ENCODE measurements at regions not wholly inside any gene's neighbourhood (a gene's known extent, or its start where the extent isn't known, plus 50 kb on each side); places are given as distances from the start of the nearest gene placed in this dataset.

DNA sequence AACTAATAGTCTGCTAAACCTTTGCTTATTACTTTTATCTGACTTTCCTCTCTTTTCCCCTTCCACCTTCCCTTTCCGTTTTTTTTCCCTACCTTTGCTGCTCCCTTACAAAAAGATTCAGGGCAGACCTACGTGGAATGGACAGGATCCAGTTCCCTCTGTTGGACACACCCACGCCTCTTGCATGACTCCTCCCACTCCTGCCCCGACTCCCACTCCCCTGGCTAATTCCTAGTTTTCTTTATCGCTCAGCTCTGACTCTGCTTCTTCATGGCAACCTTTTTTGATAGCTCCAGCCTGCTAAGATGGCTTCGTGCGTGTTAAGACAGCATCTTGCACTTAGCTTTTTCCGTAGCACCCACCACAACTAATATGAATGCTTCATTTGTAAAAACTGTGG is 715.6 kb upstream of the NRSN1 start:
- intact Hi-C loops (cut with micrococcal nuclease): no loop called here

DNA sequence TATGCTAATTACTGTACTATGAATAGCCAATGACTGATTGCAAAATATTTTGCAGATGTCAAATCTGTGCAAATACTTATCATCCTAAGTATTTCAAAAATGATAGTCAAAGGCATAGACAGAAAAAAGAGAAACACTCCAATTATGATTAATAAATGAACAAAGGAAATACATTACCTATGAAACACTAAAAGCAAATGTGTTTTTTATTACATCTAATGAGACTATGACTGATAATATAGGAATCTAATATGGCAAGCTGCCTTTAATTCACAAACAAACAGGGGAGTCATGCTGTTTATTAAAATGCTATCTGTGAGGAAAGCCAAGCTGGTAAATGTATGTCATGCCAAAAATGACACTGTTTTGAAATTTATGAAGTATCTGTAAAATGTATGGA is 713.2 kb upstream of the NRSN1 start:
- intact Hi-C loops (cut with micrococcal nuclease): no loop called here

DNA sequence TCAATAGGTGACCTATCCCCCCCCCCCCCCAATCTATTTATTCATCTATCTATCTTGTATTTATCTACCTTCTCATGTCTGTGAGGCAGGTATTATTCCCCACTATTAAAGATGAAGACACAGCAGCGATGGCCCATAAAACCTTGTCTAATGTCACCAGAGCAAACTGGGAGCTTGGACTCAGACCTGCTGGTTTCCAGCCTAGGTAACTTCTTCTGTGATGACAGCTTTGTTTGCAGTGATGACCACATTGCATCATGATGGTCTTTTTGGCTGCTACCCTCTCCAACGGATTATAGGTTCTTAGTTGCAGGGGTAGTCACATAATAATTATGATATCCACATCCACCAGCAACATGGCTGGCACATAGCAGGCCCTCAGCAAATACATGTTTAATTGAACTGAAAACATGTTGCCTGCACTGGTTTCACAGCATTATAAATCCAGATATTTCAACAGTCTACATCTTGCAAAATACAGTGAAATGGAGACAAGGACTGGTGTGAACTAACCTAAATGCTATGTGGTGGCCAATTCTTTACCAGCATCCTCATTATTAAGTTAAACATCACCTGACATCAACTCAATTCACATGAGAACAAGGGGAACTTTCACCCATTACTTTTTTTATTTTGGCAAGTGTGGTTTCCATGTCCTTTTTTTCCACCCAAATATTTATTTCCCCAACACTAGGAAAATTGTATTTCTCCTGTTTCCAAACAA is 712.5 kb upstream of the NRSN1 start:
- intact Hi-C loops (cut with micrococcal nuclease): no loop called here

DNA sequence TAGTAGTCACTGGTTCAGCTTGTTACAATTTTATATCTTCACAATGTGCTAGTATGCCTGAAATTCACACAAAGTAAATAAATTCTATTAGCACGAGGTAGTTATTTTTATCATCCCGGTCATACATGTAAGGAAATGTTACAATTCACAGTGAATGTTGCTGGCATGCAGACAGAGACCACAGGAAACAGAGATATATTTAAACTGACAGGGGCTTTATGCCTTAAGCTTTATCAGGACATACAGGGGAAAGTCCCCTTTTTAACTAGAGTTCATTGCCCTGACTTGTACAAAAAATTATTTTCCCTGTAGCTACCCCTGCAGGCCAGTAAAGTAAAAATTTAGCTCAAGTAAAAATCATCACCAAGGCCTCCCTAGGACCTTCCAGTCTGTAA is 712.0 kb upstream of the NRSN1 start:
- intact Hi-C loops (cut with micrococcal nuclease): no loop called here

DNA sequence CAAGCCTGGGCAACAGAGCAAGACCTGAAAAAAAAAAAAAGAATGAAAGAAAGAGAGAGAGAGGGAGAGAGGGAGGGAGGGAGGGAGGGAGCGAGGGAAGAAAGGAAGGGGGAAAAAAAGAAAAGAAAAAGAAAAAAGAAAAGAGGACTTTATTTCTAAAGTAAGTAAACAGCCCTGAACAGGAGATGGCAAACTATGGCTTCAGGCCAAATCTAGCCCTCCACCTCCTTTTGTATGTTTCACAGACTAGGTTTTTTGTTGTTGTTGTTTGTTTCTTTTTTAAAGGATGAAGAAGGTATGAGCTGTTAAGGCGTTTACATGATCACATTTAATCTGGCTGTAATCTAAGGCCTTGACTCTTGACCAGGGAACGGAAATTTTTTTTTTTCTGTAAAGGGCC is 711.1 kb upstream of the NRSN1 start:
- intact Hi-C loops (cut with micrococcal nuclease): no loop called here

DNA sequence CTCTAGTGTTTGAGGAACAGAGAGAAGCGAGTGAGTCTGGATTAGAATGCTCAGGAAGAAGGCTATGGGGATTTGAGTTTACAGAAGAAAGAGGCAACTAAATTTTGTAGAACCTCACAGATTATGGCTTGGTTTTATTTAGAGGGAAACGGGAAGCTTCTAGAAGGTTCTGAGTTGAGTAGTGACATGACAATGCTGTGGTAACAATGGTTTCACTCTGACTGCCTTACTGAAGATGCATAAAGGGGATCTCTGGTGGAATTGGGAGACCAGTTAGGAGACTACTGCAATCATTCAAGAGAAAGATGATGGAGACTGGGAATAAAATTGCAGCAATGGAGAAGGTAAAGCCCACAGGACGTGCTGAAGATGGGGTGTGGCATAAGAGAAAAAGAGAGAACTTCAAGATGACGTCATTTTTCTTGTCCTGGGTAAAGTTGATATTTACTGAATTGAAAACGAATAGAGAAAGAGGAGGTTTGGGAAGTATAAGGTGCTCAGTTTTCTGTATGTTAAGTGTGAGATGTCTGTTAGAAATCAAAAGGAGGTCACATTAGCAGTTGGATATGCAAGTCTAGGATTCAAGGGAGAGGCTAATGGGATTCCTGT is 710.1 kb upstream of the NRSN1 start:
- intact Hi-C loops (cut with micrococcal nuclease): no loop called here

DNA sequence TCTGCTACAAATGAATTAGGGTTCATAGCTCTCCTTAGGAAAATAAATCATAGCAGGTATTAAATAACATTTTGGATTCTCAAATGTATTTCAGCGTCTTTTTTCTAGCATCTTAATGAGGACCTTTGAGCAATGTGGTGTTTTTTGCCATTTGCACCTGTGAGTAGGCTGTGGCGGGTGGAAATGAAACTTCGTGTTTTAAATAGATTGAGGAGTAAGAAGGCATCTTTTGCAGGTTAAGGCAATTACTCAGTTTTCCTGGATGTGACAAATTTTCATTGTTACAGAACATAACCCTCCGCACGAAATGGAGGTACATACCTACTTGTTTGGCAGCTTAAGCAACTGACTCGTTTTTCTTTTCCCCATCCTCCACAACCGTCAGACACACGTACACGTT is 708.9 kb upstream of the NRSN1 start:
- intact Hi-C loops (cut with micrococcal nuclease): no loop called here

DNA sequence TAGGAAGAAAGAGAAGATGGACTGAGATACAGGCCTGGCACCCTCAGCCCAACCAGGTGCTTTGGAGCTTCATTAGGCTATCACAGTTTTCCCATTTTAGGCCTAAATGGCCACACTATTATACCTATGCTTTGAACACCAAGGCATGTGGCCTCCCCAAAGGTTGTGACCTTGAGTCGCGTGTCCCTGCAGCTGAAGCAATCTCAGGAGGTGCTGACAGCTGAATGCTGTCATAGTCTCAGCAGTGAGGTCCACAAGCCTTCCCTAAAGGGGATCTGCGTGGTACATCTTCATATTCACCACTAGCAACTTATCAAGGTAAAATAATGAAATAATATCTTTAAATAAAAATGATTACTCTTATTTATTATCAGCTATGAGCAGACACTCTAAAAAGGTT is 707.9 kb upstream of the NRSN1 start:
- intact Hi-C loops (cut with micrococcal nuclease): no loop called here

DNA sequence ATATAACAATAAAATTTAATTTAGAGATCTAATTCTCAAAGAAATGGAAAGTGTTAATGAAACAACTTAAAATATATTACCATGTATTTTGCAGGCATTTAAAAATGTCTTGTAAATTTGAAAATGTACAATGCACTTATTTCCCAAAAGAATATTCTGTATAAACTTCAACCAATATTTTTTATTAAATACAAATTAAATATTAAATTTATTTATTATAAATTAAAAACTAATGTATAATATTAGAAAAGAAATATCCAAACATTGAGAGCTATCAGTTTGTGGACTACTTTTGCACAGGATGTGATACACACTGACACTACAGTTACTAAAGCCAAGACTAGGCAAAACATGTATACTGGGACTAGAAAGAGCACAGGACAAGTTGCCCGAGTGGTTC is 707.0 kb upstream of the NRSN1 start:
- intact Hi-C loops (cut with micrococcal nuclease): no loop called here

DNA sequence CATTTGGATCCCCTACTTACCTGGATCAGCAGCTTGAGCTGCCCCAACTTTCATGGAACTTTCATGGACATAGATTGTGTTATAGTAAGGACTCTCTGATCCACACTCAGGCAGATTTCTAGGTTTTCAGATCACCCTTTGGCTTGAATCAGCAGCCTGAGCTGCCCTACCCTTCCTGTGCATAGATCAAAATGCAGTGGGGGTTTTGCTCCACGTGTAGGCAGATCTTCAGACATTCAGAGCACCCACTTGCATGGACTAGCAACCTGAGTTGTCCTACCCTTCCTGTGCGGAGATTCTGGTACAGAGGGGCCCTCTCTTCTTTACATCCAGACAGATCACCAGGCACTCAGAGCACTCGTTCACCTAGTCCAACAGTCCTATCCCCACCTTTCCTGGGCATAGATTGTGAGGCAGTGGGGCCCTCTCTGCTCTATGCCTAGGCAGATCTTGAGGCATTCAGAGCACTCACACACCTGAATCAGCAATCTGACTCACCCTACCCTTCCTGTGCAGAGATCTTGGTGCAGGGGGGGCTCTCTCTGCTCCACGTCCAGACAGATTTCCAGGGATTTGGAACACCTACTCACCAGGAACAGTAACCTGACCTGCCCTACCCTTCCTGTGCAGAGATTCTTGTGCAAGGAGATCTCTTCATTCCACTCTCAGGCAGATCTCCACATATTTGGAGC is 705.2 kb upstream of the NRSN1 start:
- intact Hi-C loops (cut with micrococcal nuclease): no loop called here

DNA sequence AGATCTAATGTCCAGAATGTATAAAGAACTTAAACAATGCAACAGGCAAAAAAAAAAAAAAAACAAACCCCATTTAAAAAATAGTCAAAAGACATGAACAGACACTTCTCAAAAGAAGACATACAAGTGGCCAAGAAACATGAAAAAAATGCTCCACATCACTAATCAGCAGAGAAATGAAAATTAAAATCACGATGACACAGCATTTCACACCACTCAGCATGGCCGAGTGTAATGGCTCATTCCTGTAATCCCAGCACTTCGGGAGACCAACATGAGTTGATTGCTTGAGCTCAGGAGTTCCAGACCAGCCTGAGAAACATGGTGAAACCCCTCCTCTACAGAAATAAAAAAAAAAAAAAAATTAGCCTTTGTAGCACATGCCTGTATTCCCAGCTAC is 701.4 kb upstream of the NRSN1 start:
- intact Hi-C loops (cut with micrococcal nuclease): no loop called here

DNA sequence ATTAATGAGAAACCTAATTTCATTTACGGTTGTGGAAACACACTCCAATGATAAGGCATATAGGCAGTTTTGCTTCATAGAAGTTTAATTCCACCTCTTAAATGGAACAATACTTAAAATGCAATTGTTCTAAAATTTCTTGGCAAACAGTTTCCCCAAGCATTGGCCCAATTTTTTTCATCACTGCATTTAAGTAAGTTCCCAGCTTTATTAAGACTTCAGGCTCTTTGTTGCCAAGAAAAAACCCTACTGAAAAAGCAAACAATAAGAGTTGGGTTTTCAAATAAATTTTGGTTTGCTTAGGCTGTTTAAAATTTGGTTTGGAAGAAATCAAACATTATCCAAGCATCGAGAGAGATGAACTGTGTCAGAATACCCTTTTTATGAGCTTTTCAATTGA is 690.9 kb upstream of the NRSN1 start:
- intact Hi-C loops (cut with micrococcal nuclease): no loop called here

DNA sequence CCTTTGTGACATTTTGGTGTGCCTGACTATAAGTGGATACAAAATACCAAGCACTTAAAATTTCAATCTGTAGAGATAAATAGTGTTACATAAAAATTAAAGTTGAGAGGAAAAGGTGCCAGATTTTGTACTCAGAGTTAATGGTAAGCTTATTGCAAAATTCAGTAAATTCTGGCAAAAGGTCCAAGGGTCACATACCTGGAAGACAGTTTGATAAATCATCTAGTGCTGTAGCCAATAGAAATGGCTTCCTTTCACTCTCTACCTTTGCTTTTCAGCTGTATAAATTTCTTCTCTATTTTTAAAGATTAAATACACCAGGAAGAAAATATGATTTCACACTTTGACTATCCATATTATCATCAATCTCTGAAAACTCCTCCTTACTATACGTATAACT is 690.2 kb upstream of the NRSN1 start:
- intact Hi-C loops (cut with micrococcal nuclease): no loop called here

DNA sequence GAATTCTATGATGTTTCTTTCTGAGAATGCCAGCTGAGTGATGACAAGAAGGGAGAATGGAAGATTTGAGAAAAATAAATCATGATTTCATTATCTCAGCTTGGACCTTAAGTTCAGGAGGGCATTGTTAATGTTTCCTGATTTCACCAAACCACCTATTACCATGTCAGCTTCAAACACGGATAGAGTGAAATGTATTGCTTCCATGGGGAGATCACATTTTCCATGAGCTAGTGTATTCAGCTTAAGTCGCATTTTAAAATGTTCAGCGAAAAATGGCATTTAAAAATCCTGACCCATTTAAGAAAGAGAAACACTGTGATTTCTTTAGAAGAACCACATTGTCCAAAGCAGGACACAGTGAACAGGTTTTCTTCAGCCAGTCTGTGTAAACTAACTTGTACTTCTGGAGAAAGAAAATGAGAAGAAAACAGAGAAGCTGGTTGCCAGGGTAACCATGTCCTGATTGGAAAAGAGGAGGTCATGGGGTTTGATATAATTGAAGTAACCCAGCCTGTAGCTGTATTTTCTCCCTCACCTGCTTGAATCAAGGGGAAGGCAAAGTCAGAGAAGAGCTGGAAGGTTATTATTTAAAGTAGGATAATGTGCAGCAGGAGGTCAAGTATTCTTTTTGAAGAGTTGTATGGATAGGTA is 684.1 kb upstream of the NRSN1 start:
- intact Hi-C loops (cut with micrococcal nuclease): no loop called here

DNA sequence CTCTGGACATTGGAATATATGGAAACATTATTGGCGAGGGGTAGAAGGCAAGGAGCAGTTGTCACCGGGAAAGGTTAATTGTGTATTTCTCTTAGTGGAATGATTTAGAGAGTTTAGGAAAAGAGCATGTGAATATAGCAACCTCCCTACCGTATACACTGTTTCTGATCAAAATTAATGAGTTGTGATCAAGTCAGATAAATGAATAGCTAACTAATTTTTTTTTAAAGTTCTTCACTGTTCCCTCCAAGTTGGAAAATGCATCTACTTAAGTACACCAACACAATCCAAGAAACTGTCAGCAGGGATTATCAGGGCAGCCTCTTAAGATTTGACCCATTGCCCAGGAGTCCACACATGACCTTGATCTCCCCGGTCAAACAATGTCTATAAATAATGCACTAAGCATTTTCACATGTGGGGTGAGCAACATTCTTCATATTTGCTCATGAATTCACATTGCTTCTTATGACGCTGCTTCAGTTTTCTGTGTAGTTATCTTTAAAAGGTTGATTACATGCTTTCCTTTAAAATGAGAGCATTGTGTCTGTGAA is 680.8 kb upstream of the NRSN1 start:
- intact Hi-C loops (cut with micrococcal nuclease): no loop called here

DNA sequence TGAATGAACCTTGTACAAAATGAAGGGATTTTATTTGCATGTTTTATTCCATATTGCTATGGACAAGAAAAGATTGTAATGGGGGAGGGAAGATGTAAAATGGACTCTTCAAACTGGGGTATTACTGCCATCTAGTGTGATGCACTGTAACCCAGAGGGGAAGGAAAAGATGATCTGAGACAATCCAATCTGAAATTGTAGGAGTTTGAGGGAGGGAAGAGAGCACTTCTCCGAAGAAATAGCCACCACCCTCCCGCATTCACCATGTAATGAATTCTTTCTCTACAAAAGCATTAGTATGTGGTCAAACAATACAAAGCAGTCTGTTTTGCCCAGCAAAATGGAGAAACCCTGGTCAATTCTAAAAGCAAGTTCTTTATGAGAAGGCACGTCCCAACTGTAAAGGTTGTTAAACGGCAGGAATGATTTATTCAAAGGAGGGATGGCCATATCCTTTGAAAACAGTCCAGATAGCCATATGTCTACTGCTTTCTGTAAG is 679.5 kb upstream of the NRSN1 start:
- intact Hi-C loops (cut with micrococcal nuclease): no loop called here

DNA sequence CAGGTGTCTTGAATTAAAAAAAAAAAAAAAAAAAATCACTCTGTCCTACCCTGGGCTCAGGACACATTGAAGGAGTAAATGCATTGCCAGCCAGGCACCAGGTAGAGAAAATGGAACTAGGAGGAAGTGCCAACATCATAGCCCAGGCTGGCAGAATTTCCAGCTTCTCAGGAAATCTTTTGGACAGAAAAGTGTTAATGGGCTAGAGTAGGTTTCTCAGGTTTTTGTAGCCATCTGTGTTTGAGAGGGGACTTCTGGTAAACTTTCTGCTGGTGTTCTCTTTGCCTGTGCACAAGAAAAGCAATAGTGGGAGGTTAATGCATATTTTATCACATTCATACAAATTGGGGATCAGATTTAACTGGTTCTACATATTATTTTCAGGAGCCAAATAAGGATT is 678.3 kb upstream of the NRSN1 start:
- intact Hi-C loops (cut with micrococcal nuclease): no loop called here

DNA sequence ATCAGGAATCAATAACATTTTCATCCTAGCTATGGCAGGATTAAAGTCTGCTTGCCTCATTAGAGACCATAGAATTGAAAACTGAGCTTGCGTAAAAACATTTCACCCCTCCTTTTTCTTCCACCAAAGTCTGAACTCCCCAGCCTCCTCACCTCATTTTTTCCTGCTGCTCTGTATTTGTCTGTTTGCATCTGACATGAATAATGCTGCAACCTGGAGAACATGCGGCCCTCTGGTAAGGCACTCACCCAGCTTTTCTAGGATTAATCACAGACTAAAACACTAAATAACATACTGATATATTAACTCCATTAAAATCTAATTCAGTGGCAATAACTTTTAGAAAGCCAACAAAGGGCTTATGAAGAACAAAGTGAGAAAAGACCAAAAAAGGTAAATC is 677.7 kb upstream of the NRSN1 start:
- intact Hi-C loops (cut with micrococcal nuclease): no loop called here

DNA sequence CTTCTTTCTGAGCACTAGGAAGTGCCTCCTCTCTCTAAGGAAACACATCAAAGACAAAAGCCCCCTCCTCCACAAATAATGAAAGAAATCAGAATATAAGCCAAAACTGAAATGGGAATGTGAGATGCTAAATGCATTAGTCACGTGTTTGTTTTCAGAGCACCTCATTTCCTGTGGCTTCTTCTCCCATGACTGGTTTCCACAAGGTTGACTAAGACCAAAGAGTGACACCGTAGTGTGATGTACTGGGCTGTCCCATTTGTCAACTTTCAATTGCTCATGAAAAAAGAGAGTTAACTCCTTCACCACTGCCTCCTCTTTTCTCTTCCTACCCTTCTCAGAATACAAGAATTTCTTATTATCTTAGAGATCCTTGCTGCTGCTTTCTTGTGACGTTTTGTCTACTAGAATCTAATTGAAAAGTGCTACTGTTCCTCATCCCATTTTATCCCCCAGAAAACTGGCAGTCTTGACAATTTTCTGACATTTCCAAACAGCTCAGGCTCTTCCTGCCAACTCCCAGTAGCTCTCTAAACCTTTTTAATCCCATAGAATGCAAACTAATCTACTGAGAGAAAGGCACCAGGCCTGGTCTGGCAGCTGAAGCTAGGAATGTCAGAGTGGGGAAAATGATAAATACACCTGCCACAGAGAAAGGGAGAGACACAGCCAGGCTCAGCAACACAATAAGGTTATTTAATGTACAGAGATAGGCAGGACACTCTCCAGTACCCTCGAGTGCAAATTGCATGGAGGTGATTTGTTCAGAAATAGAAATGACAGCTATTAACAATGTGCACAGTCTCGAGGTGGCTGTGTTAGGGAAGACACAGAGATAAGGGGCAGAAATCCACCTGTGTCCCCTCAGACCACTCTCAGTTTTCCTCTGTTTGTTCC is 671.7 kb upstream of the NRSN1 start:
- intact Hi-C loops (cut with micrococcal nuclease): no loop called here

DNA sequence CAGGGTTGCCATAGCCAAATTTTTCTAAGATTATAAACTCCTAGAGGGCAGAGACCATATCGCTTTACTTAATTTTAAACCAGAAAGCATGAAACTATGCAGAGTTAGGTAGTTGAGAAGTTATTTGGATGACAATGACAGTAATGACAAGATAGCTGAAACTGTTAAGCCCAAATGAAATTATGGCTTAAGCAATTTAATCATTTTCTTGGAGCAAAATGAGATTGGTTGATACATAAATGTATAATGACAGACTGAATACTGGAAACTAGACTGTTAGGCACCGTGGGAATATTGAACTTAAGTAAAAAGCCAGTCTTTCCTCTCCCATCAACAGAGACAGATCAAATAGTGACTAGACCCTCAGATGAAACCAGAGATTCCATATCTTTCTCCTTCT is 670.3 kb upstream of the NRSN1 start:
- intact Hi-C loops (cut with micrococcal nuclease): no loop called here

DNA sequence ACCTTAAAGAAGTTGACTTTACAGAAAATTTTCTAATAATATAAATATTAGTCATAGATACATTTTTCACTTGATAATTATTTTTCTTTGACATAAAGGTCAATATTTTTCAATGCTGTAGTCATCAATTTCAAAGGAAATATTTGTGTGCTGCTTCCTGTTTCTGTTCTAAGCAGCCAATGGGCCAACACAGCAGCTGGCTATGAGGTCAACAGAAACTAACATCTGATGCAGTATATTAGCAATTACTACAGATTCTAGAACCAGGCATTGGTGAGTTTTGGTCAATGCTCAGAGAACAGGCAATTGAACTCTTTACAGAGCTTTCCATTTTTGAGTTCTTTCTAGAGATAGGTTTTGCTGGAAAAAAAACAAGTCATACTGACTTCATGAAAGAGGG is 669.6 kb upstream of the NRSN1 start:
- intact Hi-C loops (cut with micrococcal nuclease): no loop called here

Data from T-helper 1 cell treated with Interleukin-12 subunit alpha and Interleukin-12 subunit beta and Interleukin-4 antibody, amounts not matched to agents 30 ng/mL and 1 ng/mL, for 36 hours (primary cell).